Astrocyte (in vitro differentiated cells and primary cell): ENCODE measurements at regions not wholly inside any gene's neighbourhood (a gene's known extent, or its start where the extent isn't known, plus 50 kb on each side); places are given as distances from the start of the nearest gene placed in this dataset.

Experiments used
- DNase-seq: peaks from one replicate; pipeline ENCODE4 v3.0.0-alpha.2; 2010; ENCODE audit warnings: low read depth
- FAIRE-seq: peaks from 2 replicates; lab custom pipeline; 2011; peaks lifted over from hg19 to GRCh38; lab: Jason Lieb, UNC
- H2AFZ ChIP-seq: 2 replicates; pipeline ENCODE4 v1.6.0; 2012; ENCODE audit warnings: low read depth, low read length, inconsistent platforms
- H3K27ac ChIP-seq: 2 replicates; pipeline ENCODE4 v1.5.1; 2011; ENCODE audit warnings: low read depth, low read length, inconsistent platforms
- H3K27me3 ChIP-seq: 2 replicates; pipeline ENCODE4 v1.6.0; 2011; ENCODE audit warnings: low read length, inconsistent platforms; ENCODE audit not compliant: insufficient read depth
- H3K36me3 ChIP-seq: 2 replicates; pipeline ENCODE4 v1.5.1; 2011; ENCODE audit warnings: low read length, inconsistent platforms; ENCODE audit not compliant: insufficient read depth
- H3K4me1 ChIP-seq: 2 replicates; pipeline ENCODE4 v1.5.1; 2011; ENCODE audit warnings: low read length, inconsistent platforms; ENCODE audit not compliant: insufficient read depth
- H3K4me2 ChIP-seq: 2 replicates; pipeline ENCODE4 v1.6.0; 2012; ENCODE audit warnings: low read length, inconsistent platforms
- H3K4me3 ChIP-seq: 2 replicates; pipeline ENCODE4 v1.5.1; 2011; ENCODE audit warnings: low read depth, mild to moderate bottlenecking, low read length, inconsistent platforms; ENCODE audit not compliant: insufficient read depth
- H3K79me2 ChIP-seq: 2 replicates; pipeline ENCODE4 v1.6.0; 2012; ENCODE audit warnings: mild to moderate bottlenecking, low read length, inconsistent platforms; ENCODE audit not compliant: insufficient read depth
- H3K9ac ChIP-seq: 2 replicates; pipeline ENCODE4 v1.6.0; 2012; ENCODE audit warnings: mild to moderate bottlenecking, low read length, inconsistent platforms
- H3K9me3 ChIP-seq: 2 replicates; pipeline ENCODE4 v1.5.1; 2012; ENCODE audit warnings: low read depth, mild to moderate bottlenecking, low read length, inconsistent platforms; ENCODE audit not compliant: insufficient read depth
- H4K20me1 ChIP-seq: 2 replicates; pipeline ENCODE4 v1.6.0; 2012; ENCODE audit warnings: low read length, inconsistent platforms; ENCODE audit not compliant: insufficient read depth
- H3K27ac Mint-ChIP-seq: one replicate; pipeline ENCODE4 v1.8.0; 2021; ENCODE audit warnings: mild to moderate bottlenecking, mixed read lengths; ENCODE audit not compliant: unreplicated experiment
- H3K27me3 Mint-ChIP-seq: one replicate; pipeline ENCODE4 v1.8.0; 2021; ENCODE audit warnings: low read depth, mixed read lengths; ENCODE audit not compliant: unreplicated experiment
- H3K36me3 Mint-ChIP-seq: one replicate; pipeline ENCODE4 v1.8.0; 2021; ENCODE audit warnings: low read depth, mixed read lengths; ENCODE audit not compliant: unreplicated experiment
- H3K4me1 Mint-ChIP-seq: one replicate; pipeline ENCODE4 v1.8.0; 2021; ENCODE audit warnings: low read depth, mixed read lengths; ENCODE audit not compliant: unreplicated experiment
- H3K4me3 Mint-ChIP-seq: one replicate; pipeline ENCODE4 v1.8.0; 2021; ENCODE audit warnings: mild to moderate bottlenecking, moderate library complexity, mixed read lengths; ENCODE audit not compliant: unreplicated experiment
- H3K9me3 Mint-ChIP-seq: one replicate; pipeline ENCODE4 v1.8.0; 2021; ENCODE audit warnings: mild to moderate bottlenecking, mixed read lengths; ENCODE audit not compliant: unreplicated experiment
- EZH2 ChIP-seq: IDR thresholded peaks from 2 replicates; pipeline ENCODE4 v1.6.1; 2012; ENCODE audit warnings: mild to moderate bottlenecking, low read length, inconsistent platforms; ENCODE audit not compliant: insufficient read depth
- TF ChIP-seq, protein P1 (sequence below): IDR thresholded peaks from 2 replicates; pipeline ENCODE4 v1.5.1; 2011; ENCODE audit warnings: low read depth, mild to moderate bottlenecking, inconsistent platforms, low read length, moderate library complexity; ENCODE audit not compliant: insufficient read depth

GRCh38 chr3:154015307-154015706 is 105.9 kb upstream of the ARHGEF26 start:
- H3K79me2 ChIP-seq: no peaks in the 10 kb centered on the region
- DNase-seq (no peak), FAIRE-seq (no peak)
- H3K27me3 Mint-ChIP-seq: no peaks in the 10 kb centered on the region
- no peak overlapping the region for H3K4me2 ChIP-seq
- no peaks in the 10 kb centered on the region for H3K36me3 ChIP-seq
- H3K9me3 Mint-ChIP-seq: no peaks in the 10 kb centered on the region
- no peak overlapping the region for H2AFZ ChIP-seq
- H3K27ac Mint-ChIP-seq: no peak overlapping the region
- TF ChIP-seq, protein P1, sequence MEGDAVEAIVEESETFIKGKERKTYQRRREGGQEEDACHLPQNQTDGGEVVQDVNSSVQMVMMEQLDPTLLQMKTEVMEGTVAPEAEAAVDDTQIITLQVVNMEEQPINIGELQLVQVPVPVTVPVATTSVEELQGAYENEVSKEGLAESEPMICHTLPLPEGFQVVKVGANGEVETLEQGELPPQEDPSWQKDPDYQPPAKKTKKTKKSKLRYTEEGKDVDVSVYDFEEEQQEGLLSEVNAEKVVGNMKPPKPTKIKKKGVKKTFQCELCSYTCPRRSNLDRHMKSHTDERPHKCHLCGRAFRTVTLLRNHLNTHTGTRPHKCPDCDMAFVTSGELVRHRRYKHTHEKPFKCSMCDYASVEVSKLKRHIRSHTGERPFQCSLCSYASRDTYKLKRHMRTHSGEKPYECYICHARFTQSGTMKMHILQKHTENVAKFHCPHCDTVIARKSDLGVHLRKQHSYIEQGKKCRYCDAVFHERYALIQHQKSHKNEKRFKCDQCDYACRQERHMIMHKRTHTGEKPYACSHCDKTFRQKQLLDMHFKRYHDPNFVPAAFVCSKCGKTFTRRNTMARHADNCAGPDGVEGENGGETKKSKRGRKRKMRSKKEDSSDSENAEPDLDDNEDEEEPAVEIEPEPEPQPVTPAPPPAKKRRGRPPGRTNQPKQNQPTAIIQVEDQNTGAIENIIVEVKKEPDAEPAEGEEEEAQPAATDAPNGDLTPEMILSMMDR: no peak
- no peak for TF ChIP-seq EZH2
- no peaks in the 10 kb centered on the region for H4K20me1 ChIP-seq
- H3K4me1 ChIP-seq: no peaks in the 10 kb centered on the region
- no peak overlapping the region for H3K4me3 ChIP-seq
- H3K9ac ChIP-seq: no peak overlapping the region
- no peaks in the 10 kb centered on the region for H3K9me3 ChIP-seq
- H3K36me3 Mint-ChIP-seq: no peaks in the 10 kb centered on the region
- no peak overlapping the region for H3K4me3 Mint-ChIP-seq
- no peaks in the 10 kb centered on the region for H3K4me1 Mint-ChIP-seq
- no peaks in the 10 kb centered on the region for H3K27me3 ChIP-seq
- no peak overlapping the region for H3K27ac ChIP-seq

GRCh38 chr3:154018100-154018696 is 103.0 kb upstream of the ARHGEF26 start:
- H3K27ac ChIP-seq: no peak overlapping the region
- H3K27me3 ChIP-seq: no peaks in the 10 kb centered on the region
- Mint-ChIP-seq H3K27me3 (no peaks in the 10 kb centered on the region), H3K36me3 (no peaks in the 10 kb centered on the region), H3K4me3 (no peak overlapping the region), H3K4me1 (peaks cover 5% of the 10 kb centered on the region), H3K27ac (no peak overlapping the region), H3K9me3 (no peaks in the 10 kb centered on the region)
- H4K20me1 ChIP-seq: no peaks in the 10 kb centered on the region
- no peak overlapping the region for H3K4me3 ChIP-seq
- no peak for TF ChIP-seq EZH2
- TF ChIP-seq, protein P1: peak; percentile 39
- H3K9me3 ChIP-seq: no peaks in the 10 kb centered on the region
- no peak overlapping the region for H3K4me2 ChIP-seq
- H3K36me3 ChIP-seq: no peaks in the 10 kb centered on the region
- FAIRE-seq: no peak
- DNase-seq: no peak
- no peak overlapping the region for H3K9ac ChIP-seq
- H3K79me2 ChIP-seq: no peaks in the 10 kb centered on the region
- H3K4me1 ChIP-seq: no peaks in the 10 kb centered on the region
- H2AFZ ChIP-seq: no peak overlapping the region

DNA sequence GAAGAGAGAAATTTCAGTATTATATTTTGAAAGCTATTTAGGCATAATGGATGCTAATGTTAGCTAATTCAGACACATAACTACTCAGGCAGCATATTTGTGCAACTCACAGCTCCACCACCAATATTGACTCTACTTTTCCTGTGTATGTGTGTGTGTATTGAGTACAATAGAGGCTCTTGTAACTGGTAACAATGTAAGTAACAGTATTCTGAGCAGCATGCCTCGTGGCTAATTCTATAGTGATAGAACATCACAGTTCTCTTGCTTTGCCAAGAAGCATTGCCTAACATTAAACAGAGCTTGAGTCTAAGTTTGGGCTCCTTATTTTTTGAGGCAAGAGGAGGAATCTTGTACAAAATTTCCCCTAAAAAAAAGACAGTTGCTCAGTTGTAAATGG is 98.6 kb upstream of the ARHGEF26 start:
- no peaks in the 10 kb centered on the region for H3K36me3 Mint-ChIP-seq
- Histone ChIP-seq H3K27ac (no peak overlapping the region), H3K9me3 (no peaks in the 10 kb centered on the region), H3K36me3 (no peaks in the 10 kb centered on the region), H4K20me1 (no peaks in the 10 kb centered on the region), H3K79me2 (no peaks in the 10 kb centered on the region), H3K9ac (no peak overlapping the region), H3K4me3 (no peak overlapping the region), H2AFZ (no peak overlapping the region), H3K27me3 (no peaks in the 10 kb centered on the region), H3K4me2 (no peak overlapping the region), H3K4me1 (no peaks in the 10 kb centered on the region)
- peaks cover 6% of the 10 kb centered on the region for H3K4me1 Mint-ChIP-seq
- no peaks in the 10 kb centered on the region for H3K27me3 Mint-ChIP-seq
- no peak overlapping the region for H3K4me3 Mint-ChIP-seq
- H3K9me3 Mint-ChIP-seq: no peaks in the 10 kb centered on the region
- TF ChIP-seq, protein P1: no peak
- no peak for TF ChIP-seq EZH2
- H3K27ac Mint-ChIP-seq: peak overlapping the region; percentile 47
- DNase-seq (no peak), FAIRE-seq (no peak)
